ENCODE measurements at regions not wholly inside any gene's neighbourhood (a gene's known extent, or its start where the extent isn't known, plus 50 kb on each side); places are given as distances from the start of the nearest gene placed in this dataset.

DNA sequence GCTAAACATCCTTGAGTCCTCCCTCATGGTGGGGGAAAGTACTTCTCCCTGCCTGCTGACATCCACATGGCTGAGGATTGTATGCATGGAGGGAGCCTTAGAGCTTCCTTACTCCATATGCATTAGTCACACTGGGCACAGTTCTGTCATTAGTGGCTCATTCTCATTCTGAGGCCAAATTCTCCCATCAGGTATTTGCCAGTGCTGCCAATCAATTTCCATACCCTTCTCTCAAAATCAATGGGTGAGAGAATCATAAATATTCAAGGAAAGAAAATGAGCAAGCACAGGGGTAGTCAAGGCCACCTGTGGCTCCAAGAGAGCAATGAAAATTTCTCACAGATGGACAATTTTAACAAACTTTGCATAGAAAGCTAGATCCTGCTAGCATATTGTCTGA lies 422.6 kb upstream of the SETBP1 start:
- Mint-ChIP-seq H3K4me1 (ENCODE audit: insufficient read depth, unreplicated experiment) (no peaks in the 10 kb centered on the region), H3K9me3 (ENCODE audit: unreplicated experiment) (peaks cover 14% of the 10 kb centered on the region), H3K27me3 (ENCODE audit: insufficient read depth, unreplicated experiment) (no peaks in the 10 kb centered on the region), H3K27ac (ENCODE audit: low read depth, unreplicated experiment) (no peak overlapping the region), H3K4me3 (ENCODE audit: unreplicated experiment) (no peak overlapping the region), H3K36me3 (ENCODE audit: insufficient read depth, unreplicated experiment) (peaks cover 5% of the 10 kb centered on the region)
- no TSS peak for BruUV-seq (replicated peaks)
- POLR2A ChIA-PET: no interaction called here
- TF ChIP-seq, protein P1, sequence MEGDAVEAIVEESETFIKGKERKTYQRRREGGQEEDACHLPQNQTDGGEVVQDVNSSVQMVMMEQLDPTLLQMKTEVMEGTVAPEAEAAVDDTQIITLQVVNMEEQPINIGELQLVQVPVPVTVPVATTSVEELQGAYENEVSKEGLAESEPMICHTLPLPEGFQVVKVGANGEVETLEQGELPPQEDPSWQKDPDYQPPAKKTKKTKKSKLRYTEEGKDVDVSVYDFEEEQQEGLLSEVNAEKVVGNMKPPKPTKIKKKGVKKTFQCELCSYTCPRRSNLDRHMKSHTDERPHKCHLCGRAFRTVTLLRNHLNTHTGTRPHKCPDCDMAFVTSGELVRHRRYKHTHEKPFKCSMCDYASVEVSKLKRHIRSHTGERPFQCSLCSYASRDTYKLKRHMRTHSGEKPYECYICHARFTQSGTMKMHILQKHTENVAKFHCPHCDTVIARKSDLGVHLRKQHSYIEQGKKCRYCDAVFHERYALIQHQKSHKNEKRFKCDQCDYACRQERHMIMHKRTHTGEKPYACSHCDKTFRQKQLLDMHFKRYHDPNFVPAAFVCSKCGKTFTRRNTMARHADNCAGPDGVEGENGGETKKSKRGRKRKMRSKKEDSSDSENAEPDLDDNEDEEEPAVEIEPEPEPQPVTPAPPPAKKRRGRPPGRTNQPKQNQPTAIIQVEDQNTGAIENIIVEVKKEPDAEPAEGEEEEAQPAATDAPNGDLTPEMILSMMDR (IDR thresholded peaks at IDR 0.05; ENCODE audit: unreplicated experiment): no peak
- intact Hi-C loops (cut with micrococcal nuclease): no loop called here
- no peak for DNase-seq (ENCODE audit: unreplicated experiment)
- CTCF ChIA-PET: interaction anchor here (0.6 kb wide), 1 partner anchor 95 kb away, joined by 3 read pairs; no protein-coding TSS in a partner anchor

DNA sequence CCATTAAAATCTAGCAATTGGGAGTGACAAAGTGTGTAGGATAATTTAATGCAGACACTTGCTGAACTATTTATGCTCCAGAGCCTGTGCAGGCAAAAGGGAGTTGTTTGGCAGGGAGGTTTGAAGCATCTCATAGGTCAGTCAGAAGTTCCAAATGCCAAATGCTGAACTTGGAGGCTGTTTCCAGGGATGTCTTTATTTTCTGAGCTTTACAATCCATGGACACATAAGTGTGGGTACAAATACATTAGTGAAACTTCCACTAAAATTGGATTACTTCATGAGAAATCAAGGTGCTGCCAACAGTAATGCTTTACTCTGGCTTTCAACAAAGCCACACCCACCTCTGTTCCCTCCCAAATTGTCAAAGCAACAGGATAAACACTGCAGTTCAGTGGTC lies 422.1 kb upstream of the SETBP1 start:
- Mint-ChIP-seq H3K9me3 (ENCODE audit: unreplicated experiment) (peaks cover 14% of the 10 kb centered on the region), H3K27me3 (ENCODE audit: insufficient read depth, unreplicated experiment) (no peaks in the 10 kb centered on the region), H3K27ac (ENCODE audit: low read depth, unreplicated experiment) (no peak overlapping the region), H3K36me3 (ENCODE audit: insufficient read depth, unreplicated experiment) (peaks cover 6% of the 10 kb centered on the region), H3K4me1 (ENCODE audit: insufficient read depth, unreplicated experiment) (no peaks in the 10 kb centered on the region), H3K4me3 (ENCODE audit: unreplicated experiment) (no peak overlapping the region)
- BruUV-seq (replicated peaks): no TSS peak
- POLR2A ChIA-PET: no interaction called here
- DNase-seq (ENCODE audit: unreplicated experiment): no peak
- intact Hi-C loops (cut with micrococcal nuclease): no loop called here
- CTCF ChIA-PET: no interaction called here
- TF ChIP-seq, protein P1 (IDR thresholded peaks at IDR 0.05; ENCODE audit: unreplicated experiment): no peak

DNA sequence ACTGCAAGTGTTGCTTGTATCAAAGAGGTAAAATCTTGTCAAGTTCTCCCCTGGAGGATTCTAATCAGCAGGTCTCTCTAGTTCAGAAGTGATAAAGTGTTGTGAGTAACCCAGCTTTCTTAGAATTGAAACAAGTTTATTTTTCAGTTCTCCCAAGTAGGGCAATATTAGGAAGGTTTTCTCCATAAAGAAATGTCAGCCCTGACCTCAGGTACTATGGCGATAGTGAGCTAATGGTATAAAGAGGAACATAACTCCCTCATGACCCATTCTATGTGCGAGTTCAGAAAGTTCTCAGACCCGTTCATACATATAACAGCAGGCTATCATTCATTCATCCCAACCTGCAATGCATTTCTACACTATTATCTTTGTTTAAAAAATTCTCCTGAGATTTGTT lies 421.1 kb upstream of the SETBP1 start:
- intact Hi-C loops (cut with micrococcal nuclease): no loop called here
- Mint-ChIP-seq H3K4me1 (ENCODE audit: insufficient read depth, unreplicated experiment) (no peaks in the 10 kb centered on the region), H3K27ac (ENCODE audit: low read depth, unreplicated experiment) (no peak overlapping the region), H3K4me3 (ENCODE audit: unreplicated experiment) (no peak overlapping the region), H3K27me3 (ENCODE audit: insufficient read depth, unreplicated experiment) (no peaks in the 10 kb centered on the region), H3K36me3 (ENCODE audit: insufficient read depth, unreplicated experiment) (peaks cover 6% of the 10 kb centered on the region), H3K9me3 (ENCODE audit: unreplicated experiment) (peaks cover 14% of the 10 kb centered on the region)
- ChIA-PET CTCF (interaction anchor here (0.6 kb wide), 1 partner anchor 1571 kb away, joined by 3 read pairs; no protein-coding TSS in a partner anchor), POLR2A (no interaction called here)
- TF ChIP-seq, protein P1 (IDR thresholded peaks at IDR 0.05; ENCODE audit: unreplicated experiment): no peak
- no TSS peak for BruUV-seq (replicated peaks)
- DNase-seq (ENCODE audit: unreplicated experiment): no peak

DNA sequence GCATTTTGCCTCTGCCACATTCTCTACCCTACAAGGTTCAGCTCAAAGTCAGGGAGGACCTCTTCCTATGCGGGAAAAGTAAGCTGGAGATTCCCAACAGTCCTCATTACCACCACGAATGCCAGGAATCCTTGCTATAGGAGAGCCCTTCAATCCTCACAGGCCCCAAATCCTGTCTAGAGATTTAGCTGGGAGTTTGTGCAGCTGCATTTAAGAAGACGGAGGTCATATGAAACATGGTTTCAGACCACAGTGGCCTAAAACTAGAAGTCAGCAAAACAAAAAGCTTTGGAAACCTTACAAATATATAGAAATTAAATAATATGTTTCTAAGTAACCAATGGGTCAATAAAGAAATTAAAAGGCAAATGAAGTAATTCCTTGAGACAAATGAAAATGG lies 415.3 kb upstream of the SETBP1 start:
- ChIA-PET POLR2A (interaction anchor here (0.6 kb wide), 1 partner anchor 81 kb away, joined by 3 read pairs; no protein-coding TSS in a partner anchor), CTCF (interaction anchor here (0.8 kb wide), 1 partner anchor 800 kb away, joined by 4 read pairs; no protein-coding TSS in a partner anchor)
- no peak overlapping the region for H3K27ac Mint-ChIP-seq (ENCODE audit: low read depth, unreplicated experiment)
- no peak for DNase-seq (ENCODE audit: unreplicated experiment)
- H3K36me3 Mint-ChIP-seq (ENCODE audit: insufficient read depth, unreplicated experiment): peaks cover 6% of the 10 kb centered on the region
- H3K9me3 Mint-ChIP-seq (ENCODE audit: unreplicated experiment): peaks cover 14% of the 10 kb centered on the region
- BruUV-seq (replicated peaks): no TSS peak
- intact Hi-C loops (cut with micrococcal nuclease): no loop called here
- no peaks in the 10 kb centered on the region for H3K4me1 Mint-ChIP-seq (ENCODE audit: insufficient read depth, unreplicated experiment)
- H3K4me3 Mint-ChIP-seq (ENCODE audit: unreplicated experiment): no peak overlapping the region
- no peaks in the 10 kb centered on the region for H3K27me3 Mint-ChIP-seq (ENCODE audit: insufficient read depth, unreplicated experiment)
- TF ChIP-seq, protein P1 (IDR thresholded peaks at IDR 0.05; ENCODE audit: unreplicated experiment): no peak
